Endodermal cell (in vitro differentiated cells): ENCODE measurements at regions not wholly inside any gene's neighbourhood (a gene's known extent, or its start where the extent isn't known, plus 50 kb on each side); places are given as distances from the start of the nearest gene placed in this dataset.
A peak's percentile ranks its signal among the peaks of the same experiment; 100 is the strongest.

Source experiments
- DNase-seq: peaks from one replicate; pipeline ENCODE4 v3.0.0-alpha.2; 2017
- H3K27ac ChIP-seq: 2 replicates; pipeline ENCODE4 v1.5.1; 2013; ENCODE audit warnings: mild to moderate bottlenecking, low read depth, low read length, moderate library complexity
- H3K27me3 ChIP-seq: 2 replicates; pipeline ENCODE4 v1.6.1; 2013; ENCODE audit warnings: mild to moderate bottlenecking, low read length, moderate library complexity; ENCODE audit not compliant: insufficient read depth, control insufficient read depth, poor library complexity, severe bottlenecking
- H3K36me3 ChIP-seq: 2 replicates; pipeline ENCODE4 v1.7.0; 2013; ENCODE audit warnings: mild to moderate bottlenecking, low read length, moderate library complexity; ENCODE audit not compliant: control insufficient read depth, insufficient read depth
- H3K4me1 ChIP-seq: one replicate; pipeline ENCODE4 v1.7.0; 2013; ENCODE audit warnings: low read length; ENCODE audit not compliant: control insufficient read depth, insufficient read depth
- H3K4me3 ChIP-seq: 2 replicates; pipeline ENCODE4 v1.5.1; 2013; ENCODE audit warnings: mild to moderate bottlenecking, low read length, moderate library complexity
- H3K9ac ChIP-seq: 2 replicates; pipeline ENCODE4 v1.6.1; 2013; ENCODE audit warnings: mild to moderate bottlenecking, low read length, moderate library complexity; ENCODE audit not compliant: poor library complexity, severe bottlenecking; ENCODE audit errors: extremely low read depth
- H3K9me3 ChIP-seq: 2 replicates; pipeline ENCODE4 v1.6.1; 2013; ENCODE audit warnings: mild to moderate bottlenecking, low read length, moderate library complexity; ENCODE audit not compliant: control insufficient read depth
- H3K27ac Mint-ChIP-seq: 2 replicates; pipeline ENCODE4 v1.8.0; 2020; ENCODE audit warnings: mixed read lengths
- H3K27me3 Mint-ChIP-seq: 2 replicates; pipeline ENCODE4 v1.8.0; 2021; ENCODE audit warnings: mild to moderate bottlenecking, mixed read lengths; ENCODE audit not compliant: insufficient read depth
- H3K36me3 Mint-ChIP-seq: 2 replicates; pipeline ENCODE4 v1.8.0; 2020; ENCODE audit warnings: low read depth, mixed read lengths
- H3K4me1 Mint-ChIP-seq: 2 replicates; pipeline ENCODE4 v1.8.0; 2020; ENCODE audit warnings: mixed read lengths
- H3K4me3 Mint-ChIP-seq: 2 replicates; pipeline ENCODE4 v1.8.0; 2020; ENCODE audit warnings: mild to moderate bottlenecking, moderate library complexity, mixed read lengths
- H3K9me3 Mint-ChIP-seq: 2 replicates; pipeline ENCODE4 v1.8.0; 2020; ENCODE audit warnings: mild to moderate bottlenecking, mixed read lengths
- WGBS, 2 experiments: methylation state at CpG; one replicate each; pipeline versions ENCODE4 v1.1.5 to v1.1.7; 2013; ENCODE audit warnings: missing lambda C conversion rate in 2 of 2, mixed read lengths in 1 of 2; ENCODE audit not compliant: insufficient coverage in 1 of 2, insufficient read length in 1 of 2; 5-methylcytosine and 5-hydroxymethylcytosine counted together
- TF ChIP-seq, protein P1 (sequence below): fragments of 200-600 bp; sonication (generic); conservative IDR thresholded peaks from 2 replicates; pipeline ENCODE4 v1.5.0; 2021; ENCODE audit warnings: antibody characterized with exemption, mild to moderate bottlenecking

- peaks cover 29% of the 10 kb centered on the region for H3K9me3 ChIP-seq
- 97 to 100% methylated on average over 1 to 4 of the region's 4 CpGs for WGBS, 2 experiments
- H3K4me3 ChIP-seq = peak overlapping the region; percentile 23
- no peak overlapping the region for H3K9ac ChIP-seq
- no peak for DNase-seq
- no peaks in the 10 kb centered on the region for H3K36me3 Mint-ChIP-seq
- no peak overlapping the region for H3K4me3 Mint-ChIP-seq
- no peaks in the 10 kb centered on the region for H3K36me3 ChIP-seq
- no peak overlapping the region for H3K27ac Mint-ChIP-seq
- H3K4me1 ChIP-seq = no peaks in the 10 kb centered on the region
- peaks cover 33% of the 10 kb centered on the region for H3K9me3 Mint-ChIP-seq
- TF ChIP-seq, protein P1, sequence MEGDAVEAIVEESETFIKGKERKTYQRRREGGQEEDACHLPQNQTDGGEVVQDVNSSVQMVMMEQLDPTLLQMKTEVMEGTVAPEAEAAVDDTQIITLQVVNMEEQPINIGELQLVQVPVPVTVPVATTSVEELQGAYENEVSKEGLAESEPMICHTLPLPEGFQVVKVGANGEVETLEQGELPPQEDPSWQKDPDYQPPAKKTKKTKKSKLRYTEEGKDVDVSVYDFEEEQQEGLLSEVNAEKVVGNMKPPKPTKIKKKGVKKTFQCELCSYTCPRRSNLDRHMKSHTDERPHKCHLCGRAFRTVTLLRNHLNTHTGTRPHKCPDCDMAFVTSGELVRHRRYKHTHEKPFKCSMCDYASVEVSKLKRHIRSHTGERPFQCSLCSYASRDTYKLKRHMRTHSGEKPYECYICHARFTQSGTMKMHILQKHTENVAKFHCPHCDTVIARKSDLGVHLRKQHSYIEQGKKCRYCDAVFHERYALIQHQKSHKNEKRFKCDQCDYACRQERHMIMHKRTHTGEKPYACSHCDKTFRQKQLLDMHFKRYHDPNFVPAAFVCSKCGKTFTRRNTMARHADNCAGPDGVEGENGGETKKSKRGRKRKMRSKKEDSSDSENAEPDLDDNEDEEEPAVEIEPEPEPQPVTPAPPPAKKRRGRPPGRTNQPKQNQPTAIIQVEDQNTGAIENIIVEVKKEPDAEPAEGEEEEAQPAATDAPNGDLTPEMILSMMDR = no peak
- peaks cover 4% of the 10 kb centered on the region for H3K4me1 Mint-ChIP-seq
- H3K27ac ChIP-seq = no peak overlapping the region
- no peaks in the 10 kb centered on the region for H3K27me3 ChIP-seq
- peaks cover 5% of the 10 kb centered on the region for H3K27me3 Mint-ChIP-seq
These were observed 405.6 kb downstream of the TYW1 start for GRCh38 chr7:67402280-67402679.

GRCh38 chr7:67406976-67407375, 410.3 kb downstream of the TYW1 start:
- no peaks in the 10 kb centered on the region for H3K4me1 ChIP-seq

GRCh38 chr7:67407392-67408071, 410.9 kb downstream of the TYW1 start:
- Mint-ChIP-seq H3K4me1 (peaks cover 4% of the 10 kb centered on the region), H3K27ac (no peak overlapping the region), H3K36me3 (no peaks in the 10 kb centered on the region), H3K9me3 (peaks cover 35% of the 10 kb centered on the region), H3K4me3 (no peak overlapping the region), H3K27me3 (peaks cover 9% of the 10 kb centered on the region)
- no peaks in the 10 kb centered on the region for H3K27me3 ChIP-seq
- WGBS, 2 experiments = 91% methylated on average over 6 to 9 of the region's 9 CpGs
- H3K9me3 ChIP-seq = peaks cover 28% of the 10 kb centered on the region
- DNase-seq = no peak
- TF ChIP-seq, protein P1 = no peak
- H3K36me3 ChIP-seq = no peaks in the 10 kb centered on the region
- H3K4me3 ChIP-seq = no peak overlapping the region
- no peaks in the 10 kb centered on the region for H3K4me1 ChIP-seq
- H3K27ac ChIP-seq = peak overlapping the region; percentile 24
- no peak overlapping the region for H3K9ac ChIP-seq

More at GRCh38 chr7:67406976-67407375, 410.3 kb downstream of the TYW1 start:
- H3K27ac Mint-ChIP-seq = no peak overlapping the region
- 79% methylated on average over 1 of the region's 1 CpG; no CpG with 5 or more reads in 1 of the 2 experiments for WGBS, 2 experiments
- no peak for DNase-seq
- H3K4me1 Mint-ChIP-seq = peaks cover 4% of the 10 kb centered on the region
- Histone ChIP-seq H3K9me3 (peaks cover 33% of the 10 kb centered on the region), H3K4me3 (no peak overlapping the region), H3K27me3 (no peaks in the 10 kb centered on the region), H3K36me3 (no peaks in the 10 kb centered on the region), H3K27ac (peak overlapping the region; percentile 24), H3K9ac (no peak overlapping the region)
- no peak overlapping the region for H3K4me3 Mint-ChIP-seq
- H3K27me3 Mint-ChIP-seq = peaks cover 9% of the 10 kb centered on the region
- H3K36me3 Mint-ChIP-seq = no peaks in the 10 kb centered on the region
- H3K9me3 Mint-ChIP-seq = peaks cover 41% of the 10 kb centered on the region
- TF ChIP-seq, protein P1 = no peak
